ENCODE measurements at regions not wholly inside any gene's neighbourhood (a gene's known extent, or its start where the extent isn't known, plus 50 kb on each side); places are given as distances from the start of the nearest gene placed in this dataset.

GRCh38 chr7:13457790-13458189 is 531.7 kb downstream of the ETV1 start:
- POLR2A ChIA-PET, result no interaction called here
- no peak overlapping the region for H3K27ac ChIP-seq (ENCODE audit: insufficient read depth, low read depth, low read length)
- no peaks in the 10 kb centered on the region for H3K36me3 ChIP-seq (ENCODE audit: control insufficient read depth in 2 of 2, extremely low read depth in 1 of 2, insufficient read depth in 2 of 2, low read length in 2 of 2)
- H3K79me2 ChIP-seq (ENCODE audit: control insufficient read depth, insufficient read depth, low read length), result no peaks in the 10 kb centered on the region
- H4K20me1 ChIP-seq (replicated peaks; ENCODE audit: control insufficient read depth, extremely low read depth, insufficient read depth, low read length), result no peaks in the 10 kb centered on the region
- H3K4me1 ChIP-seq (ENCODE audit: control insufficient read depth, extremely low read depth, insufficient read depth, low read length), result no peaks in the 10 kb centered on the region
- no peak for FAIRE-seq
- H2AFZ ChIP-seq (ENCODE audit: low read depth, low read length), result no peak overlapping the region
- no peak overlapping the region for H3K4me2 ChIP-seq (ENCODE audit: insufficient read depth, low read length)
- DNase-seq (ENCODE audit: low read depth, low spot score), result no peak
- H3K4me3 ChIP-seq (replicated peaks in 1 of 3; ENCODE audit: insufficient read depth in 1 of 3, low read depth in 1 of 3, low read length in 3 of 3), result no peak overlapping the region
- TF ChIP-seq EZH2 (IDR thresholded peaks at IDR 0.05; ENCODE audit: borderline replicate concordance, low read depth, low read length, severe bottlenecking), result no peak
- TF ChIP-seq GATA2 (IDR thresholded peaks at IDR 0.05; ENCODE audit: insufficient read depth, insufficient read length, low read depth, low read length), result no peak
- TF ChIP-seq FOS (IDR thresholded peaks at IDR 0.05; ENCODE audit: borderline replicate concordance, insufficient read depth, low read length), result no peak
- TF ChIP-seq, protein P1, sequence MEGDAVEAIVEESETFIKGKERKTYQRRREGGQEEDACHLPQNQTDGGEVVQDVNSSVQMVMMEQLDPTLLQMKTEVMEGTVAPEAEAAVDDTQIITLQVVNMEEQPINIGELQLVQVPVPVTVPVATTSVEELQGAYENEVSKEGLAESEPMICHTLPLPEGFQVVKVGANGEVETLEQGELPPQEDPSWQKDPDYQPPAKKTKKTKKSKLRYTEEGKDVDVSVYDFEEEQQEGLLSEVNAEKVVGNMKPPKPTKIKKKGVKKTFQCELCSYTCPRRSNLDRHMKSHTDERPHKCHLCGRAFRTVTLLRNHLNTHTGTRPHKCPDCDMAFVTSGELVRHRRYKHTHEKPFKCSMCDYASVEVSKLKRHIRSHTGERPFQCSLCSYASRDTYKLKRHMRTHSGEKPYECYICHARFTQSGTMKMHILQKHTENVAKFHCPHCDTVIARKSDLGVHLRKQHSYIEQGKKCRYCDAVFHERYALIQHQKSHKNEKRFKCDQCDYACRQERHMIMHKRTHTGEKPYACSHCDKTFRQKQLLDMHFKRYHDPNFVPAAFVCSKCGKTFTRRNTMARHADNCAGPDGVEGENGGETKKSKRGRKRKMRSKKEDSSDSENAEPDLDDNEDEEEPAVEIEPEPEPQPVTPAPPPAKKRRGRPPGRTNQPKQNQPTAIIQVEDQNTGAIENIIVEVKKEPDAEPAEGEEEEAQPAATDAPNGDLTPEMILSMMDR (IDR thresholded peaks at IDR 0.05; ENCODE audit: extremely low read depth in 1 of 2, insufficient read depth in 1 of 2, low read depth in 1 of 2, low read length in 2 of 2), result no peak
- no peak for TF ChIP-seq POLR2AphosphoS5 (IDR thresholded peaks at IDR 0.05; ENCODE audit: insufficient read depth, low read depth, low read length)
- TF ChIP-seq JUN (IDR thresholded peaks at IDR 0.05; ENCODE audit: borderline replicate concordance, insufficient read depth, insufficient read length, low read depth), result no peak
- no peak for TF ChIP-seq MYC (IDR thresholded peaks at IDR 0.05; ENCODE audit: low read depth, low read length)
- no peak for TF ChIP-seq POLR2A (IDR thresholded peaks at IDR 0.05; ENCODE audit: low read depth, low read length)
- no peak for TF ChIP-seq MAX (IDR thresholded peaks at IDR 0.05; ENCODE audit: insufficient read depth, insufficient read length)
- CTCF ChIA-PET, result no interaction called here
- intact Hi-C loops (cut with micrococcal nuclease) (no loop called here), dilution Hi-C loops (cut with MboI; ENCODE audit: extremely low pct_ligation_motif_present, low sequenced_read_pairs) (no loop called here)
- H3K27me3 ChIP-seq (ENCODE audit: control insufficient read depth in 2 of 2, insufficient read depth in 2 of 2, low read length in 2 of 2), result no peaks in the 10 kb centered on the region
- no peaks in the 10 kb centered on the region for H3K9me1 ChIP-seq (replicated peaks; ENCODE audit: control insufficient read depth, extremely low read depth, insufficient read depth, low read length)
- BruUV-seq (replicated peaks), result no TSS peak
- H3K9ac ChIP-seq (replicated peaks; ENCODE audit: extremely low read depth, insufficient read depth, low read length), result no peak overlapping the region
- H3K9me3 ChIP-seq (replicated peaks; ENCODE audit: control insufficient read depth, insufficient read depth, low read length), result no peaks in the 10 kb centered on the region

Measured in endothelial cell of umbilical vein (primary cell).